NCI-H748 treated with DMSO at 0.1 percent for 48 hours (cell line): ENCODE measurements at regions not wholly inside any gene's neighbourhood (a gene's known extent, or its start where the extent isn't known, plus 50 kb on each side); places are given as distances from the start of the nearest gene placed in this dataset.

Experiments used
- DNase-seq: peaks from one replicate; lab custom pipeline; 2025; lab: John Stamatoyannopoulos, UW

DNA sequence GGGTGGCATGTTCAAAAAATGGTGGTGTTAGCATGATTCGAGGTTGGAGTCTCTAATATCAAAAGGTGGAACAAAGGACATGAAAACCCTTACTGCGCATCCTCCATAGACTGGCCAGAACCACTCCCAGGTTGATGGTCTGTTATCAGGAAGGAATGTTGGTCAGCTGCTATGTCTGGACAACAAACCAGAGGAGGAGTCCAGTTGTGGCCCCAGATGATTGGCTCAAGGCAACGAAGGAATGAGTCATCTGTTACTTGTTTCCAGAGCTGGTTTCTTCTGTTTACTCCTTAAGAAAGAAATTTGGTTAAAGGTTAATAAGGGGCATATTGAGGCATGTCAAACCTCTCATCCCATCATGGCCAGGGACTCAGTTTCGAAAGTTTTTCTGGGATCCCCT lies 56.8 kb upstream of the GRIA4 start:
- no peak for DNase-seq

GRCh38 chr11:105548359-105548758 lies 61.5 kb upstream of the GRIA4 start:
- DNase-seq: no peak

DNA sequence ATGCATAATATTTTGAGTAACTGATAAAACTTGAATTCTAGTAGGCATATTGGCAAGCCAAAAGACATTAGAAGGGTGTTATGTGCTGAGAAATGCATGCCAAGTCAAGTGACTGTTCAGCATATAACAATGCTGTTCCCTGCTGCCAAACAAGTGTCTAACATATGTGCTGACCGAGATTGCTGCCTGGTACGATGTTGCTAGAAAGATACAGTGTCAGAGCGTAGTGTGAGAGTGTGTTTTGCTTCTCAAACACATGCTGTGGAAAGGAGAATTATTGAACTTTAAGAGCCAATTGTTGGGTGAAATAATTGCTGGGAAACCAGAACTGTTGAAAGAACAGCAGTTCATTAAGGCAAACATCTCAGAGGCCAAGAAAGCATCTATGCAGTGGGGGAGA lies 71.3 kb upstream of the GRIA4 start:
- DNase-seq: no peak

DNA sequence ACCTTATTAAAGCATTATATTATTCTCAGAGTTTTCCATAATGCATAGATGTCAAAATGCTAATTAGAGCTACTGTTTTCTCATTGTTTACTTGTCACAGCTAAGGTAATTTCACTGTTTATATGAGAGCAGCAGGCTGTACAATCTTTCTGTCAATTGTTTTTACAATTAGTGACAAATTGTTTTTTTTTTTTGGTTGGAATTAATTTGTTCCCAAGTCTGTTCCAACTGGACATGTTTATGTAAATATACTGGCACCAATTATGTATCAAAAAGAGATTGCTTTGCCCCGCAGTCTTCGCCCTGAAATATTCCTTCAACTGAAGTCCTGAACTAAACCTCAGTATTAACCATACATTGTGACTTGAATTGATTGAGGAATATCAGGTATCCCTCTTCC lies 72.3 kb upstream of the GRIA4 start:
- no peak for DNase-seq

- no peak for DNase-seq
These were observed 85.6 kb upstream of the GRIA4 start for GRCh38 chr11:105524286-105524685.

GRCh38 chr11:105520706-105521345 lies 89.0 kb upstream of the GRIA4 start:
- DNase-seq: no peak

- no peak for DNase-seq
These were observed 102.2 kb upstream of the GRIA4 start for GRCh38 chr11:105507496-105508254.

DNA sequence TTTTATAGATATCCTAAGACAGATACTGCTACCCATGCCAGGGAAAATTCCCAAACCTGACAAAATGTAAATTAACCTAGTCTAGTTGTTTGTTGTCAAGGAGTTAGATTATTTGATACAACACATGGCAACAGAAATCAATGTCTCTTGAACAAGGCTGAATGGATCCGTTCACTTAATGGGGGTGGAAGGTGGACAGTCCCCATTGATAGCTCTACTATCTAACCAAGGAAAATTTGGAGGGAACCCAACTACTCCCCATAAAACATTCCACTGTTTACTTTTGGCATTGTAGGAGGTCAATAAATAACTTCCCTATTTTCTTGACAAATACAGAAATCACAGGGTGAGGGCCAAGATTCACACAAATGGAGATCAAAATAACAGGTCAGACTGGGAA lies 117.9 kb upstream of the GRIA4 start:
- DNase-seq: no peak

DNA sequence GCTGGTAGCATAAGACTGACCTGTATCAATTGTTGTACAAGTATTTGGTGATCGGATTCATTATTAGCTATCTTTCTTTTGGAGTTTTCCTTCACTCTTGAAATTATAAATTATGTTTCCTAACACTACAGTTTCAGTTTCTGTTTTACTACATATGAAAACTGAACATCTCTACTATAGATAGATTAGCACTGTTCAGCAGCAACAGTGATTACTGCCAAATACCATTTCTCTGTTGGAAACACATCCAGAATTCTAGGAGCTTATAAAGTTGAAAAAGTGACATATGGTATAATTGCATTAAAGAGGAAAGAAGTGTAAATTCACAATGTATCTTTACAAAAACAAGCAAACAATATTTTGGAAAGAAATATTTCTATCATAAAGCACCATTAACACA lies 118.5 kb upstream of the GRIA4 start:
- DNase-seq: no peak

DNA sequence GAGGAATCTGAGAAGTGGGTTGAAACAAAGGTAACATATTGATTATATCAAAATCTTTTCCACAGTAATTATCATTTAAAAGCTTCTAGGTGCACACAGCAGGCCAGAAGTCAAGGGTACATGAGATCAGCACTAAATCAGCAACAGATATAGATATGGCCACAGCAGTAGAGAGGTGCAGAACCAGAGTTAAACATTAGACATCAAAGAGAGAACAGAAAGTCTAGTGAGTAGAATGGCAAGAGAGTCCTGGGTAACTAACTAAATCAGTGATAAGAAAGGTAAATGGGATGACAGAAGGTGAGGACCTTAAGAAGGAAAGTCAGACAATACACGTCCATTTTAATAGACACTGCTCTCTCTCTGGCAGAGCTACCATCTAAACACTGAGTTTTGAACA lies 119.5 kb upstream of the GRIA4 start:
- no peak for DNase-seq

- DNase-seq: no peak
These were observed 120.4 kb upstream of the GRIA4 start for GRCh38 chr11:105489446-105489845.

- no peak for DNase-seq
These were observed 122.9 kb upstream of the GRIA4 start for GRCh38 chr11:105486929-105487328.

DNA sequence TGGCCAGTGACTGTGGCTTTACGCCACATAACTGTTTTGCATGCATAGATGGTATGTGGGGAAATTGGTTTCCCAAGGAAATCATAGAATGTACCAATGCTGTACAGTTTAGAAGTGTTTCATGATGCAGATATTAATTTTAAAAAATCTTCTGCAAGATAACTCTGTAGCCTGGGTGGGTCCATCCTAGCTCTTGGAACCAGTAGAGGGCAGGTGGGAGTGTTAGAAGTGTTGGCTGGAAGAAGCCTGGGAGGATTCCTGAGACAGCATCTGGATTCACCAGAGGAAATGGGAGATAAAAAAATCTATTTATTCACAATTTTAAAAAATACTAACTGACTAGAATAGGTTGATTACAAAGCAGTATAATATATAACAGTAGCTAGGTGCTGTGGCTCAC lies 139.9 kb upstream of the GRIA4 start:
- no peak for DNase-seq

GRCh38 chr11:105468154-105468553 lies 141.7 kb upstream of the GRIA4 start:
- DNase-seq: no peak

DNA sequence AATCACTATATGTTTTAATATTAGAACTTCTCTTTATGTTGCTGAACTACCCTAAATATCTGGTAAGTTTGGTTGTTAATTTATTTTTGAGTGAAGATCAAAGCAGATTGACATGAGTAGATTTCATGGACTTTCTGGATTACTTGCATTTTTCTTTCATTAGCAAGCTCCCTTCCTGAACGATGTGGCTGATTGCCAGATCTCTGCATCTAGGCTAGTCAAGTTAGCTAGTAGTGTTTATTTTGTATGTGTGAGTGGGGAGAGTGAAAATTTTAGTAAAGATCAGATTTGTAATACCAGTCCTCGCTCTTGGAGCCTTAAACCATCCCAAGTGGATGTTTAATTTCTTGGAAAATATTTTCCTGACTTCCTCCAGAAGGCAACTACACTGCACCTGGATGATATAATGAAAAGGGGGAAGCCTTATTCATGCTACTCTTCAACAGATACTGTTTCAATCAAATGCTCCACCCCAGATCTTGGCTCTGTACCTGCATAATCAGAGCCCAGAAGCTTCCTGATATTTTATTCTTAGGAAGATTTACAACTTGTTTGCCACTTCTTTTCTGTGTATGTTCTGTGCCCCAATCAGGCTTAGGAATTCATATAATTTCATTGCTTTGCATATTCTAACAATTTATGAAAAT lies 143.2 kb upstream of the GRIA4 start:
- no peak for DNase-seq

DNA sequence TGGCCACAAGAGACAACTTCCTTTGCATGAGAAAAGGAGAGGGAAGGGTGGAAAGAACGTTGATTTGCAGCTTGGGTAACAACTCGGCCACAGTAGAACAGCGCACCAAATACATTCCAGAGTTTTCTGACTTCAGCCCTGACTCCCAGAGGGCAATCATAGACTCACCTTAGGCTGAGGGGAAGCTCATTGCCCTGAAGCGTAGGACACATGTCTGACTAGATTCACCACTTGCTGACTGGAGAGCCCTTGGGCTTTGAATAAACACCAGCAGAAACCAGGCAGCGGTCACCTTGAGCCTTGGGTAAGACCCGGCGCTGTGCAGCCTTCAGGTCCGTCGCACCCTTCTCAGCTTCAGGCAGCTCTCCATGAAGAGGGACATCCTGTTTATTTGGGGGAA lies 151.8 kb upstream of the GRIA4 start:
- no peak for DNase-seq

GRCh38 chr11:105456950-105457349 lies 152.9 kb upstream of the GRIA4 start:
- no peak for DNase-seq

- DNase-seq: no peak
These were observed 160.7 kb upstream of the GRIA4 start for GRCh38 chr11:105449100-105449734.

GRCh38 chr11:105448703-105449079 lies 161.2 kb upstream of the GRIA4 start:
- no peak for DNase-seq

- no peak for DNase-seq
These were observed 161.8 kb upstream of the GRIA4 start for GRCh38 chr11:105447936-105448702.

- DNase-seq: no peak
These were observed 166.2 kb upstream of the GRIA4 start for GRCh38 chr11:105443623-105444022.
